Endodermal cell (in vitro differentiated cells): ENCODE measurements at regions not wholly inside any gene's neighbourhood (a gene's known extent, or its start where the extent isn't known, plus 50 kb on each side); places are given as distances from the start of the nearest gene placed in this dataset.

ENCODE experiments used
- DNase-seq: peaks from one replicate; pipeline ENCODE4 v3.0.0-alpha.2; 2017
- H3K27ac ChIP-seq: 2 replicates; pipeline ENCODE4 v1.5.1; 2013; ENCODE audit warnings: mild to moderate bottlenecking, low read depth, low read length, moderate library complexity
- H3K27me3 ChIP-seq: 2 replicates; pipeline ENCODE4 v1.6.1; 2013; ENCODE audit warnings: mild to moderate bottlenecking, low read length, moderate library complexity; ENCODE audit not compliant: insufficient read depth, control insufficient read depth, poor library complexity, severe bottlenecking
- H3K36me3 ChIP-seq: 2 replicates; pipeline ENCODE4 v1.7.0; 2013; ENCODE audit warnings: mild to moderate bottlenecking, low read length, moderate library complexity; ENCODE audit not compliant: control insufficient read depth, insufficient read depth
- H3K4me1 ChIP-seq: one replicate; pipeline ENCODE4 v1.7.0; 2013; ENCODE audit warnings: low read length; ENCODE audit not compliant: control insufficient read depth, insufficient read depth
- H3K4me3 ChIP-seq: 2 replicates; pipeline ENCODE4 v1.5.1; 2013; ENCODE audit warnings: mild to moderate bottlenecking, low read length, moderate library complexity
- H3K9ac ChIP-seq: 2 replicates; pipeline ENCODE4 v1.6.1; 2013; ENCODE audit warnings: mild to moderate bottlenecking, low read length, moderate library complexity; ENCODE audit not compliant: poor library complexity, severe bottlenecking; ENCODE audit errors: extremely low read depth
- H3K9me3 ChIP-seq: 2 replicates; pipeline ENCODE4 v1.6.1; 2013; ENCODE audit warnings: mild to moderate bottlenecking, low read length, moderate library complexity; ENCODE audit not compliant: control insufficient read depth
- H3K27ac Mint-ChIP-seq: 2 replicates; pipeline ENCODE4 v1.8.0; 2020; ENCODE audit warnings: mixed read lengths
- H3K27me3 Mint-ChIP-seq: 2 replicates; pipeline ENCODE4 v1.8.0; 2021; ENCODE audit warnings: mild to moderate bottlenecking, mixed read lengths; ENCODE audit not compliant: insufficient read depth
- H3K36me3 Mint-ChIP-seq: 2 replicates; pipeline ENCODE4 v1.8.0; 2020; ENCODE audit warnings: low read depth, mixed read lengths
- H3K4me1 Mint-ChIP-seq: 2 replicates; pipeline ENCODE4 v1.8.0; 2020; ENCODE audit warnings: mixed read lengths
- H3K4me3 Mint-ChIP-seq: 2 replicates; pipeline ENCODE4 v1.8.0; 2020; ENCODE audit warnings: mild to moderate bottlenecking, moderate library complexity, mixed read lengths
- H3K9me3 Mint-ChIP-seq: 2 replicates; pipeline ENCODE4 v1.8.0; 2020; ENCODE audit warnings: mild to moderate bottlenecking, mixed read lengths
- CTCF ChIP-seq: fragments of 200-600 bp; sonication (generic); conservative IDR thresholded peaks from 2 replicates; pipeline ENCODE4 v1.5.0; 2021; ENCODE audit warnings: antibody characterized with exemption, mild to moderate bottlenecking
- whole genome bisulfite sequencing, 2 experiments: methylation state at CpG; one replicate each; pipeline versions ENCODE4 v1.1.5 to v1.1.7; 2013; ENCODE audit warnings: missing lambda C conversion rate in 2 of 2, mixed read lengths in 1 of 2; ENCODE audit not compliant: insufficient coverage in 1 of 2, insufficient read length in 1 of 2; 5-methylcytosine and 5-hydroxymethylcytosine counted together

GRCh38 chr6:112690497-112691202 is 343.5 kb downstream of the RFPL4B start:
- Mint-ChIP-seq H3K27ac (peak overlapping the region; percentile 31), H3K36me3 (no peaks in the 10 kb centered on the region), H3K4me3 (no peak overlapping the region), H3K27me3 (no peaks in the 10 kb centered on the region), H3K4me1 (peaks cover 13% of the 10 kb centered on the region), H3K9me3 (peaks cover 10% of the 10 kb centered on the region)
- Histone ChIP-seq H3K27ac (no peak overlapping the region), H3K4me1 (no peaks in the 10 kb centered on the region), H3K27me3 (no peaks in the 10 kb centered on the region), H3K9ac (no peak overlapping the region), H3K9me3 (no peaks in the 10 kb centered on the region), H3K4me3 (no peak overlapping the region), H3K36me3 (no peaks in the 10 kb centered on the region)
- no peak for TF ChIP-seq CTCF
- DNase-seq: no peak
- 85 to 87% methylated on average over 6 of the region's 6 CpGs for WGBS, 2 experiments

GRCh38 chr6:112691289-112691688 is 344.2 kb downstream of the RFPL4B start:
- Histone ChIP-seq H3K27ac (no peak overlapping the region), H3K27me3 (no peaks in the 10 kb centered on the region), H3K9me3 (no peaks in the 10 kb centered on the region), H3K36me3 (no peaks in the 10 kb centered on the region), H3K9ac (no peak overlapping the region), H3K4me3 (no peak overlapping the region), H3K4me1 (no peaks in the 10 kb centered on the region)
- Mint-ChIP-seq H3K4me3 (no peak overlapping the region), H3K4me1 (peaks cover 13% of the 10 kb centered on the region), H3K27ac (no peak overlapping the region), H3K9me3 (peaks cover 10% of the 10 kb centered on the region), H3K36me3 (no peaks in the 10 kb centered on the region), H3K27me3 (no peaks in the 10 kb centered on the region)
- TF ChIP-seq CTCF: no peak
- WGBS, 2 experiments: 94% methylated on average over 1 of the region's 1 CpG; no CpG with 5 or more reads in 1 of the 2 experiments
- DNase-seq: no peak

- Histone ChIP-seq H3K36me3 (no peaks in the 10 kb centered on the region), H3K9me3 (no peaks in the 10 kb centered on the region), H3K4me3 (no peak overlapping the region), H3K27me3 (no peaks in the 10 kb centered on the region), H3K27ac (no peak overlapping the region), H3K4me1 (peaks cover 3% of the 10 kb centered on the region), H3K9ac (no peak overlapping the region)
- H3K27ac Mint-ChIP-seq: no peak overlapping the region
- H3K4me3 Mint-ChIP-seq: no peak overlapping the region
- 80% methylated on average over 2 of the region's 2 CpGs; no CpG with 5 or more reads in 1 of the 2 experiments for WGBS, 2 experiments
- no peaks in the 10 kb centered on the region for H3K27me3 Mint-ChIP-seq
- no peak for TF ChIP-seq CTCF
- no peaks in the 10 kb centered on the region for H3K36me3 Mint-ChIP-seq
- H3K4me1 Mint-ChIP-seq: peaks cover 14% of the 10 kb centered on the region
- DNase-seq: no peak
- H3K9me3 Mint-ChIP-seq: peaks cover 5% of the 10 kb centered on the region
Measured at GRCh38 chr6:112695001-112695400, 347.9 kb downstream of the RFPL4B start.
